Hepatocyte (in vitro differentiated cells): ENCODE measurements at regions not wholly inside any gene's neighbourhood (a gene's known extent, or its start where the extent isn't known, plus 50 kb on each side); places are given as distances from the start of the nearest gene placed in this dataset.

ENCODE experiments used
- DNase-seq: peaks from one replicate; pipeline ENCODE4 v3.0.0-alpha.2; 2016; ENCODE audit warnings: low spot score
- H2AFZ ChIP-seq: fragments of 200-600 bp; sonication (generic); 2 replicates; pipeline ENCODE4 v1.6.0; 2016; ENCODE audit warnings: antibody characterized with exemption, mild to moderate bottlenecking
- H3K27ac ChIP-seq: fragments of 200-600 bp; sonication (generic); 2 replicates; pipeline ENCODE4 v1.5.1; 2016; ENCODE audit warnings: mild to moderate bottlenecking
- H3K27me3 ChIP-seq: fragments of 200-600 bp; sonication (generic); 2 replicates; pipeline ENCODE4 v1.6.1; 2016
- H3K36me3 ChIP-seq: fragments of 200-600 bp; sonication (generic); replicated peaks from 2 replicates; pipeline ENCODE4 v1.5.1; 2016; ENCODE audit warnings: low read depth; ENCODE audit not compliant: insufficient read depth
- H3K4me1 ChIP-seq: fragments of 200-600 bp; sonication (generic); 2 replicates; pipeline ENCODE4 v1.5.1; 2016; ENCODE audit warnings: mild to moderate bottlenecking, moderate library complexity; ENCODE audit not compliant: insufficient read depth
- H3K4me2 ChIP-seq: fragments of 200-600 bp; sonication (generic); 2 replicates; pipeline ENCODE4 v1.6.0; 2016
- H3K4me3 ChIP-seq: fragments of 200-600 bp; sonication (generic); 2 replicates; pipeline ENCODE4 v1.5.1; 2016; ENCODE audit warnings: mild to moderate bottlenecking
- H3K79me2 ChIP-seq: fragments of 200-600 bp; sonication (generic); 2 replicates; pipeline ENCODE4 v1.6.0; 2017; ENCODE audit warnings: mild to moderate bottlenecking
- H3K9me2 ChIP-seq: fragments of 200-600 bp; sonication (generic); replicated peaks from 2 replicates; pipeline ENCODE4 v1.6.0; 2017; ENCODE audit warnings: mild to moderate bottlenecking; ENCODE audit not compliant: insufficient read depth
- H3K9me3 ChIP-seq: fragments of 200-600 bp; sonication (generic); 2 replicates; pipeline ENCODE4 v1.5.1; 2016; ENCODE audit warnings: low read depth, mild to moderate bottlenecking
- H4K20me1 ChIP-seq: fragments of 200-600 bp; sonication (generic); 2 replicates; pipeline ENCODE4 v1.6.0; 2016; ENCODE audit warnings: mild to moderate bottlenecking; ENCODE audit not compliant: insufficient read depth, poor library complexity, severe bottlenecking
- EZH2 ChIP-seq: fragments of 200-600 bp; sonication (generic); IDR thresholded peaks from 2 replicates; pipeline ENCODE4 v1.6.1; 2016; ENCODE audit warnings: antibody characterized with exemption, mild to moderate bottlenecking, borderline replicate concordance
- EZH2phosphoT487 ChIP-seq: fragments of 200-600 bp; sonication (generic); IDR thresholded peaks from one replicate; pipeline ENCODE4 v1.6.1; 2018; ENCODE audit warnings: antibody characterized with exemption, mild to moderate bottlenecking, low read depth, moderate library complexity; ENCODE audit not compliant: unreplicated experiment, severe bottlenecking
- WGBS: methylation state at CpG from one replicate; pipeline ENCODE4 v1.1.6; 2016; ENCODE audit warnings: low lambda C conversion rate; ENCODE audit errors: missing lambda C conversion rate; 5-methylcytosine and 5-hydroxymethylcytosine counted together
- TF ChIP-seq, protein P1 (sequence below): fragments of 200-600 bp; sonication (generic); IDR thresholded peaks from 2 replicates; pipeline ENCODE4 v1.5.1; 2016; ENCODE audit warnings: antibody characterized with exemption, mild to moderate bottlenecking; ENCODE audit not compliant: poor library complexity

DNA sequence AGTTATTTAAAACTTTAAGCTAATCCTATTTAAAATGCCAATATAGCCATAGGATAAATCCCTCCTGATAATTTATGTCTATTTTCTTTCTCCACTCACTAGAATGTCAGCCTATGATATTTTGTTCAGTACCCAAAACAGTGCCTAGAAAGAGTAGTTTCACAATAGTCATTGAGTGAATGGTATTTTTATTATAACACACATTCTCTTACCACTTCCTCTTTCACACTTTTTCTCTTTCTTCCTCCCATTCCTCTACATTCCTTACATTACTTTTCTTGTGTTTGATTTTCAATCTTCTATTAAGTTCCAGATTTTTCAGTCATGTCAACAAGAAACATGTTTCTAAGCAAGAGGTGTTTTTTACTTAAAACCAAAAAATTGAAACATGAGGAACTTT lies 327.6 kb upstream of the UBE2E3 start:
- no peaks in the 10 kb centered on the region for H3K36me3 ChIP-seq
- H3K9me3 ChIP-seq, result no peaks in the 10 kb centered on the region
- DNase-seq, result no peak
- no peak overlapping the region for H3K27ac ChIP-seq
- H3K4me2 ChIP-seq, result no peak overlapping the region
- no peak overlapping the region for H3K4me3 ChIP-seq
- H3K4me1 ChIP-seq, result no peaks in the 10 kb centered on the region
- TF ChIP-seq, protein P1, sequence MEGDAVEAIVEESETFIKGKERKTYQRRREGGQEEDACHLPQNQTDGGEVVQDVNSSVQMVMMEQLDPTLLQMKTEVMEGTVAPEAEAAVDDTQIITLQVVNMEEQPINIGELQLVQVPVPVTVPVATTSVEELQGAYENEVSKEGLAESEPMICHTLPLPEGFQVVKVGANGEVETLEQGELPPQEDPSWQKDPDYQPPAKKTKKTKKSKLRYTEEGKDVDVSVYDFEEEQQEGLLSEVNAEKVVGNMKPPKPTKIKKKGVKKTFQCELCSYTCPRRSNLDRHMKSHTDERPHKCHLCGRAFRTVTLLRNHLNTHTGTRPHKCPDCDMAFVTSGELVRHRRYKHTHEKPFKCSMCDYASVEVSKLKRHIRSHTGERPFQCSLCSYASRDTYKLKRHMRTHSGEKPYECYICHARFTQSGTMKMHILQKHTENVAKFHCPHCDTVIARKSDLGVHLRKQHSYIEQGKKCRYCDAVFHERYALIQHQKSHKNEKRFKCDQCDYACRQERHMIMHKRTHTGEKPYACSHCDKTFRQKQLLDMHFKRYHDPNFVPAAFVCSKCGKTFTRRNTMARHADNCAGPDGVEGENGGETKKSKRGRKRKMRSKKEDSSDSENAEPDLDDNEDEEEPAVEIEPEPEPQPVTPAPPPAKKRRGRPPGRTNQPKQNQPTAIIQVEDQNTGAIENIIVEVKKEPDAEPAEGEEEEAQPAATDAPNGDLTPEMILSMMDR, result no peak
- no peak for TF ChIP-seq EZH2
- TF ChIP-seq EZH2phosphoT487, result no peak
- H3K27me3 ChIP-seq, result no peaks in the 10 kb centered on the region
- H2AFZ ChIP-seq, result no peak overlapping the region
- no peaks in the 10 kb centered on the region for H3K9me2 ChIP-seq
- H4K20me1 ChIP-seq, result no peaks in the 10 kb centered on the region
- no peaks in the 10 kb centered on the region for H3K79me2 ChIP-seq

DNA sequence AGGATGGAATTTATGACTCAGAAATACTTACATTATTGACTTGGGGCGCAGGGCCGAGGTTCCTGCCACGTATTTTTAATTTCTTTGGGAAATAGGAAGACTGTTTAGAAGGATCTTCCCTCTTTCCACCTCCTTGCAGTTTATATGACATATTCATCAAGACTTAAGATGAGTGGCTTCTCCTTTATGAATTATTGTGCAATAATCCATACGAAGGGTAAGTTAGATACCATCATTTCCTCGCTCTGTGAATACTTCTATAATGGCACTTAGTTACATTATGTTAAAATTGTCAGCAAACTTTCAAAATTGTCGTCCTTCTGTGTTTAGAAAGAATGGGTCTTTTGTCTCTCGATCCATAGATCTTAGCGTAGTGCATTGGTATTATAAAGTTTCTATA lies 328.8 kb upstream of the UBE2E3 start:
- DNase-seq, result no peak
- no peaks in the 10 kb centered on the region for H3K4me1 ChIP-seq
- no peak overlapping the region for H3K4me2 ChIP-seq
- no peak overlapping the region for H3K4me3 ChIP-seq
- H3K36me3 ChIP-seq, result no peaks in the 10 kb centered on the region
- no peaks in the 10 kb centered on the region for H3K9me3 ChIP-seq
- no peaks in the 10 kb centered on the region for H4K20me1 ChIP-seq
- no peak overlapping the region for H3K27ac ChIP-seq
- no peaks in the 10 kb centered on the region for H3K79me2 ChIP-seq
- H3K9me2 ChIP-seq, result no peaks in the 10 kb centered on the region
- 91% methylated on average over 8 of the region's 8 CpGs for WGBS
- TF ChIP-seq, protein P1, result no peak
- TF ChIP-seq EZH2 (no peak), EZH2phosphoT487 (no peak)
- H3K27me3 ChIP-seq, result no peaks in the 10 kb centered on the region
- H2AFZ ChIP-seq, result no peak overlapping the region

DNA sequence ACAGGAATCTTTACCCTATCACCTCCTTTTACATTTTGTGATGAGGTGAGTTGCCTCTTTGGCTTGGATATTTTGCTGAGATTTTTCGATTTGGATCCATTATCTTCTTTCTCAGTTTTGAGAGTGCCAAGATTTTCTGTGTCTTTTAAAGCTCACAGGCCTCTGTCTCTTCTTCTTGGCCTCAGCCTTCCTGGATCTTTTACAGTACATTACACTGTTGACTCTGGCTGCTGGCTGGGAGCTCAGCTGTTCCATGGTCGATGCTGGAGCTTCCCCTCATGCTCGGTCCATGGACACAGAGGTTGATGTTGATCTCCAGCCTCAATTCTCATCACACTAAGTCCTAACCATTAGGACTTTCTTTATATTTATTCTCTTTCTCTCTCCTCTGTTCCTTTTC lies 332.8 kb upstream of the UBE2E3 start:
- no peak overlapping the region for H3K4me3 ChIP-seq
- no peaks in the 10 kb centered on the region for H3K27me3 ChIP-seq
- H3K36me3 ChIP-seq, result no peaks in the 10 kb centered on the region
- TF ChIP-seq EZH2 (no peak), EZH2phosphoT487 (no peak)
- TF ChIP-seq, protein P1, result no peak
- no peak overlapping the region for H3K4me2 ChIP-seq
- H4K20me1 ChIP-seq, result no peaks in the 10 kb centered on the region
- 79% methylated on average over 3 of the region's 3 CpGs for WGBS
- no peak overlapping the region for H2AFZ ChIP-seq
- DNase-seq, result no peak
- H3K9me3 ChIP-seq, result no peaks in the 10 kb centered on the region
- H3K27ac ChIP-seq, result no peak overlapping the region
- no peaks in the 10 kb centered on the region for H3K79me2 ChIP-seq
- no peaks in the 10 kb centered on the region for H3K9me2 ChIP-seq
- H3K4me1 ChIP-seq, result no peaks in the 10 kb centered on the region

DNA sequence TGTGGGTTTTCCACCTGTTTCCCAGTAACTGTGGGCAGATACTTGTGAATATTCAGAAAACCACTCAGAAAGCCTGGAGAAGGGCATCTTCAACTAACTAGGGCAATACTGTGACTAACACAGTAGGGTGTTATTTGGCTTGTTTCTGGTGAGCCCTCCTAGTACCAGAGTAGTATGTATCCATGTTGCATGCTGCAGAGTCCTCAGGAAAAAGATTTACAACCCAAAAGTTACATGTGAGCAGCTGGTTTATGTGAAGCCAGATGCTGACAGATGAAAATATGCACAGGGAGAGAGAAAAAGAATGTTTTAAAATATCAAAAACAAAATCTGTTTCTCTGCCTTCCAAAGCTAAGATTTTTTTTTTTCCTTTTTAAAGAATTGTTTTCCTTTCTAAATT lies 333.2 kb upstream of the UBE2E3 start:
- H3K9me2 ChIP-seq, result no peaks in the 10 kb centered on the region
- no peaks in the 10 kb centered on the region for H4K20me1 ChIP-seq
- H3K4me2 ChIP-seq, result no peak overlapping the region
- no peaks in the 10 kb centered on the region for H3K4me1 ChIP-seq
- no peak overlapping the region for H3K27ac ChIP-seq
- no peaks in the 10 kb centered on the region for H3K9me3 ChIP-seq
- H3K4me3 ChIP-seq, result no peak overlapping the region
- H3K36me3 ChIP-seq, result no peaks in the 10 kb centered on the region
- TF ChIP-seq EZH2phosphoT487 (no peak), EZH2 (no peak)
- TF ChIP-seq, protein P1, result no peak
- DNase-seq, result no peak
- H2AFZ ChIP-seq, result no peak overlapping the region
- H3K27me3 ChIP-seq, result no peaks in the 10 kb centered on the region
- no peaks in the 10 kb centered on the region for H3K79me2 ChIP-seq
